ENCODE measurements at regions not wholly inside any gene's neighbourhood (a gene's known extent, or its start where the extent isn't known, plus 50 kb on each side); places are given as distances from the start of the nearest gene placed in this dataset.

DNA sequence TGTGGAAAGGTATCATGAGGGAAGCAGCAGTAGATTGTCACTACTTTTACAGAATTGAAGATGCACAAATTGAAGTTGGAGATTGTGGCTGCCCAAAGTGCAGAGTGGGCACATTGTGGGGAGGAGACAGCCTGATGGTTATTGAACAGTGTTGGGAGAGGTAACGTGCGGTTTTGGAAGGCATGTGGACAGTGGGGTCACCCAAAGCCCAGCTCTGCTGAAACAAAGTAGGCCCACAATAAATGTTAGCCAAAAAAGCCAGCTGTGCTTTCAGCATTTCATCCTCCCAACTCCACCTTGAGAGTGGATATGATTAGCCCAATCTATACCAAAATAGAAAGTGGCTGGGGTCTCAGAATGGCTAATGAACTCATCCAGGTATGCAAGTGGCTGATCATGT is 96.7 kb downstream of the TMX1 start:
- Histone ChIP-seq H3F3A (ENCODE audit: insufficient read depth, low read length, poor library complexity, severe bottlenecking) (no peaks in the 10 kb centered on the region), H3K79me2 (replicated peaks; ENCODE audit: insufficient read depth, low read length) (no peaks in the 10 kb centered on the region), H3K4me2 (ENCODE audit: low read length) (no peak overlapping the region), H3K9ac (ENCODE audit: low read length) (no peak overlapping the region), H3K36me3 (ENCODE audit: insufficient read depth, low read length) (no peaks in the 10 kb centered on the region), H3K27me3 (ENCODE audit: insufficient read depth, low read depth, low read length) (no peaks in the 10 kb centered on the region), H2AFZ (ENCODE audit: low read depth, low read length) (no peak overlapping the region), H3K27ac (ENCODE audit: low read length) (no peak overlapping the region), H4K20me1 (ENCODE audit: insufficient read depth) (no peaks in the 10 kb centered on the region), H3K9me3 (ENCODE audit: low read length) (no peaks in the 10 kb centered on the region), H3K4me3 (ENCODE audit: low read length) (no peak overlapping the region), H3K9me2 (ENCODE audit: insufficient read depth, low read length) (no peaks in the 10 kb centered on the region)
- TF ChIP-seq, protein P1, sequence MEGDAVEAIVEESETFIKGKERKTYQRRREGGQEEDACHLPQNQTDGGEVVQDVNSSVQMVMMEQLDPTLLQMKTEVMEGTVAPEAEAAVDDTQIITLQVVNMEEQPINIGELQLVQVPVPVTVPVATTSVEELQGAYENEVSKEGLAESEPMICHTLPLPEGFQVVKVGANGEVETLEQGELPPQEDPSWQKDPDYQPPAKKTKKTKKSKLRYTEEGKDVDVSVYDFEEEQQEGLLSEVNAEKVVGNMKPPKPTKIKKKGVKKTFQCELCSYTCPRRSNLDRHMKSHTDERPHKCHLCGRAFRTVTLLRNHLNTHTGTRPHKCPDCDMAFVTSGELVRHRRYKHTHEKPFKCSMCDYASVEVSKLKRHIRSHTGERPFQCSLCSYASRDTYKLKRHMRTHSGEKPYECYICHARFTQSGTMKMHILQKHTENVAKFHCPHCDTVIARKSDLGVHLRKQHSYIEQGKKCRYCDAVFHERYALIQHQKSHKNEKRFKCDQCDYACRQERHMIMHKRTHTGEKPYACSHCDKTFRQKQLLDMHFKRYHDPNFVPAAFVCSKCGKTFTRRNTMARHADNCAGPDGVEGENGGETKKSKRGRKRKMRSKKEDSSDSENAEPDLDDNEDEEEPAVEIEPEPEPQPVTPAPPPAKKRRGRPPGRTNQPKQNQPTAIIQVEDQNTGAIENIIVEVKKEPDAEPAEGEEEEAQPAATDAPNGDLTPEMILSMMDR (IDR thresholded peaks at IDR 0.05; ENCODE audit: poor library complexity, severe bottlenecking) = no peak

DNA sequence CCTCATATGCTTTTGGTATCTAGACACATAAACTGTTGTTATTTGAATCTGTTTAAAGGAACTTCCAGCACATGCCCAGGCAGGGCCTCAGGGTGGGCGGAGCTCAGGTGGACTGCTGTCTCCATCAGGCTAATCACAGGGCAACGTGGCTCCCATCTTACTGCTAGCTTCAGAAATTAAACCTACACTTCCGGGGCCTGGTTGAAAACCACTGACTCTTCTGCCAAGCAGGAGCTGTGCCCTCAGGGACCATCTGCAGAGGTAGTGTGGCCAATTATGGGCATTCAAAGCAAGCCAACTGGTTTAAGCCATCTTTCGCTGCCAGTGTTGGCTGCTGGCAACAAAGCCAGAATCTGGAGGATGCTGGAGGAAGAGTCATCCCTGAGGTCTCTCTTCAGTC is 97.5 kb downstream of the TMX1 start:
- TF ChIP-seq MXI1 (conservative IDR thresholded peaks at IDR 0.05; ENCODE audit: poor library complexity, severe bottlenecking) (no peak), EP300 (conservative IDR thresholded peaks at IDR 0.05; ENCODE audit: poor library complexity, severe bottlenecking) (no peak), SMC3 (conservative IDR thresholded peaks at IDR 0.05; ENCODE audit: poor library complexity) (no peak), EZH2 (IDR thresholded peaks at IDR 0.05; ENCODE audit: borderline replicate concordance, insufficient read depth, low read length, poor library complexity, severe bottlenecking) (no peak), RAD21 (conservative IDR thresholded peaks at IDR 0.05) (no peak), TAF1 (IDR thresholded peaks at IDR 0.05; ENCODE audit: low read depth) (no peak)
- no peaks in the 10 kb centered on the region for H3F3A ChIP-seq (ENCODE audit: insufficient read depth, low read length, poor library complexity, severe bottlenecking)
- H4K20me1 ChIP-seq (ENCODE audit: insufficient read depth) = no peaks in the 10 kb centered on the region
- no peak overlapping the region for H3K27ac ChIP-seq (ENCODE audit: low read length)
- H3K79me2 ChIP-seq (replicated peaks; ENCODE audit: insufficient read depth, low read length) = no peaks in the 10 kb centered on the region
- H3K36me3 ChIP-seq (ENCODE audit: insufficient read depth, low read length) = no peaks in the 10 kb centered on the region
- H2AFZ ChIP-seq (ENCODE audit: low read depth, low read length) = no peak overlapping the region
- no peak overlapping the region for H3K4me2 ChIP-seq (ENCODE audit: low read length)
- H3K4me3 ChIP-seq (ENCODE audit: low read length) = no peak overlapping the region
- no peak overlapping the region for H3K9ac ChIP-seq (ENCODE audit: low read length)
- H3K9me3 ChIP-seq (ENCODE audit: low read length) = no peaks in the 10 kb centered on the region
- H3K27me3 ChIP-seq (ENCODE audit: insufficient read depth, low read depth, low read length) = no peaks in the 10 kb centered on the region
- H3K9me2 ChIP-seq (ENCODE audit: insufficient read depth, low read length) = no peaks in the 10 kb centered on the region

DNA sequence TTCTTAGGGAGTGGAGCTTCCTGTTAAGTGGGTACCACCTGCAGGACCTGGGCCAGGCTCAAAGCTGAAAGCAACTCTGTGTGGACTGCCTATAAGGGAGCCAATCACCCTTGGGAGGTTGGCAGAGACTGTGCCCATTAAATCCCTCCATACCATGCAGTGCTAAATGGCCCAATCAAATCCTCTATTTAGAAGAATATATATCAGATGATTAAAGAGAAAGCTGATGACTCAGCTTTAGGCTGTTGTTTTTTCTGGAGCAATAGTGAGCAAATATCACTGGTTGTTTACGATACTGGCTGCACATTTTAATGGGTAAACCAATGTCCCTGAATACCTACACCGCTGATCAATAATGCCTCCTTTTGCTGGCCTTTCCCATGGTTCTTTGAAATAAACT is 101.3 kb downstream of the TMX1 start:
- Histone ChIP-seq H3F3A (ENCODE audit: insufficient read depth, low read length, poor library complexity, severe bottlenecking) (no peaks in the 10 kb centered on the region), H3K9me3 (ENCODE audit: low read length) (no peaks in the 10 kb centered on the region), H3K27ac (ENCODE audit: low read length) (no peak overlapping the region), H3K9ac (ENCODE audit: low read length) (no peak overlapping the region), H3K79me2 (replicated peaks; ENCODE audit: insufficient read depth, low read length) (no peaks in the 10 kb centered on the region), H3K4me2 (ENCODE audit: low read length) (no peak overlapping the region), H3K9me2 (ENCODE audit: insufficient read depth, low read length) (no peaks in the 10 kb centered on the region), H4K20me1 (ENCODE audit: insufficient read depth) (no peaks in the 10 kb centered on the region), H3K27me3 (ENCODE audit: insufficient read depth, low read depth, low read length) (no peaks in the 10 kb centered on the region), H2AFZ (ENCODE audit: low read depth, low read length) (no peak overlapping the region), H3K4me3 (ENCODE audit: low read length) (no peak overlapping the region), H3K36me3 (ENCODE audit: insufficient read depth, low read length) (no peaks in the 10 kb centered on the region)
- TF ChIP-seq SMC3 (conservative IDR thresholded peaks at IDR 0.05; ENCODE audit: poor library complexity) = no peak
- TF ChIP-seq, protein P1 (IDR thresholded peaks at IDR 0.05; ENCODE audit: poor library complexity, severe bottlenecking) = no peak
- TF ChIP-seq EP300 (conservative IDR thresholded peaks at IDR 0.05; ENCODE audit: poor library complexity, severe bottlenecking) = no peak
